OCI-LY7 (cell line): ENCODE measurements at regions not wholly inside any gene's neighbourhood (a gene's known extent, or its start where the extent isn't known, plus 50 kb on each side); places are given as distances from the start of the nearest gene placed in this dataset.

Experiments used
- EZH2phosphoT487 ChIP-seq: fragments of 200-600 bp; sonication (generic); IDR thresholded peaks from 2 replicates; pipeline ENCODE4 v1.6.1; 2018; ENCODE audit warnings: low read depth, borderline replicate concordance, mild to moderate bottlenecking, mixed run types, antibody characterized with exemption, low read length, moderate library complexity, mixed read lengths
- TF ChIP-seq, protein P1 (sequence below): fragments of 200-600 bp; sonication (generic); conservative IDR thresholded peaks from 2 replicates; pipeline ENCODE4 v1.5.1; 2014; ENCODE audit warnings: mild to moderate bottlenecking, antibody characterized with exemption, low read length, moderate library complexity, mixed read lengths

DNA sequence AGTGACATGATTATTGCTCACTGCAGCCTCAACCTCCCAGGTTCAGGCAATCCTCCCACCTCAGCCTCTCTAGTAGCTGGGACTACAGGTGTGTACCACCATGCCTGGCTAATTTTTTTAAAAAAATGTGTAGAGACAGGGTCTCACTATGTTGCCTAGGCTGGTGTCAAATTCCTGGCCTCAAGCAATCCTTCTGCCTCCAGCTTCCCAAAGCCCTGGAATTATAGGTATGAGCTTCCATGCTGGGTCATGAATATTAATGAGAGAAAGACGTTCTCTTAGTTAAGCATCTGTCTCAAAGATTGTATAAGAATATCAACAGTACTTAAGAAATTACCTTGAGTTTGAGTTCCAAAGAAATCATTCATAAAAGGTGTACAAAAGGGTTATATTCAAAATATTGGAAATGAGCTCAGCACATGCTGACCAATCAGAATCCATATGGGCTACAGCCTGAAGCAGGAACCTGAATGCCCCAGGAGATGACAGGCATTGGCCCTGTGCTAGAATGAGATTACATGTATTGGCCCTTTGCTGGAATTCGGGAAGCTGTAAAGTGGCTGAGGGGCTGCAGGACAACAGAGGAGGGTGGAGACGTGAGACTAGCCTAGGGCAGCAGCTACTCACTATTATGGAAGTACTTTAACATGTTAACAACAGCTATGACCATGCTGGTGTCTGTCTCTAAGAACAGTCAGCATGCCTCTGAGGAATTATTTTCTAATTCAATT, 157.0 kb upstream of the CPNE8 start:
- TF ChIP-seq, protein P1, sequence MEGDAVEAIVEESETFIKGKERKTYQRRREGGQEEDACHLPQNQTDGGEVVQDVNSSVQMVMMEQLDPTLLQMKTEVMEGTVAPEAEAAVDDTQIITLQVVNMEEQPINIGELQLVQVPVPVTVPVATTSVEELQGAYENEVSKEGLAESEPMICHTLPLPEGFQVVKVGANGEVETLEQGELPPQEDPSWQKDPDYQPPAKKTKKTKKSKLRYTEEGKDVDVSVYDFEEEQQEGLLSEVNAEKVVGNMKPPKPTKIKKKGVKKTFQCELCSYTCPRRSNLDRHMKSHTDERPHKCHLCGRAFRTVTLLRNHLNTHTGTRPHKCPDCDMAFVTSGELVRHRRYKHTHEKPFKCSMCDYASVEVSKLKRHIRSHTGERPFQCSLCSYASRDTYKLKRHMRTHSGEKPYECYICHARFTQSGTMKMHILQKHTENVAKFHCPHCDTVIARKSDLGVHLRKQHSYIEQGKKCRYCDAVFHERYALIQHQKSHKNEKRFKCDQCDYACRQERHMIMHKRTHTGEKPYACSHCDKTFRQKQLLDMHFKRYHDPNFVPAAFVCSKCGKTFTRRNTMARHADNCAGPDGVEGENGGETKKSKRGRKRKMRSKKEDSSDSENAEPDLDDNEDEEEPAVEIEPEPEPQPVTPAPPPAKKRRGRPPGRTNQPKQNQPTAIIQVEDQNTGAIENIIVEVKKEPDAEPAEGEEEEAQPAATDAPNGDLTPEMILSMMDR: no peak
- TF ChIP-seq EZH2phosphoT487: no peak
